Choroid plexus epithelial cell (primary cell): ENCODE measurements at regions not wholly inside any gene's neighbourhood (a gene's known extent, or its start where the extent isn't known, plus 50 kb on each side); places are given as distances from the start of the nearest gene placed in this dataset.
"Not testable (repeated sequence)": the region's sequence is repeated elsewhere in the genome, so short reads cannot be mapped to it uniquely, and the experiment has no call there.

Experiments
- DNase-seq: peaks from one replicate; pipeline ENCODE4 v3.0.0-alpha.2; 2010; ENCODE audit warnings: low read depth
- H3K4me3 ChIP-seq: 2 replicates; pipeline ENCODE4 v1.5.1; 2011; ENCODE audit warnings: low read depth, mild to moderate bottlenecking, control low read depth, low read length, moderate library complexity
- TF ChIP-seq, protein P1 (sequence below): conservative IDR thresholded peaks from 2 replicates; pipeline ENCODE4 v1.5.1; 2011; ENCODE audit warnings: low read depth, mild to moderate bottlenecking, control low read depth, inconsistent platforms, low read length, moderate library complexity

DNA sequence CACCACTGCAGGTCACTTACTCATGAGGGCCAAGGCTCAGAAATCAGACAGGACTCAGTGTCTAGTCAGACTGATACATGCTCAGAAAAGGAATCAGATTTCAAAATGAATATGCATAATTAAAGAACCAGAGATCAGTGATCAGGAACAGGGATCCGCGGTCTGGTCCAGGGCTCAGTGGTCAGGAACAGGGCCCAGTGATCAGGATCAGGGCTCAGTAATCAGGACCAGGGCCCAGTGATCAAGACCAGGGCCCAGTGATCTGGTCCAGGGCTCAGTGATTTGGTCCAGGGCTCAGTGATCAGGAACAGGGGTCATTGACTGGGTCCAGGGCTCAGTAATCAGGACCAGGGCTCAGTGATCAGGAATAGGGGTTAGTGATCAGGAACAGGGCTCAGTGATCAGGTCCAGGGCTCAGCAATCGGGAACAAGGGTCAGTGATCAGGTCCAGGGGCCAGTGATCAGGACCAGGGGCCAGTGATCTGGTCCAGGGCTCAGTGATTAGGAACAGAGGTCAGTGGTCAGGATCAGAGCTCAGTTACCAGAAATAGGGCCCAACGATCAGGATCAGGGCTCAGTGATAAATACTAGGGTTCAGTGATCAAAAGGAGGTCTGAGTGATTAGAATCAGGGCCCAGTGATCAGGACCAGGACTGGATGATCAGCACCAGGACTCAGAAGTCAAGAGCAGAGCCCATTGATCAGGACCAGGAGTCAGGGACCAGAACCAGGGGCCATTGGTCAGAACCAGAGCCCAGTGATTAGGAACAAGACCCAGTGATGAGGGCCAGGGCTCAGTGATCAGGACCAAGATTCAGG is 175.3 kb downstream of the TMEM121 start:
- no peak overlapping the region for H3K4me3 ChIP-seq
- DNase-seq = no peak
- TF ChIP-seq, protein P1, sequence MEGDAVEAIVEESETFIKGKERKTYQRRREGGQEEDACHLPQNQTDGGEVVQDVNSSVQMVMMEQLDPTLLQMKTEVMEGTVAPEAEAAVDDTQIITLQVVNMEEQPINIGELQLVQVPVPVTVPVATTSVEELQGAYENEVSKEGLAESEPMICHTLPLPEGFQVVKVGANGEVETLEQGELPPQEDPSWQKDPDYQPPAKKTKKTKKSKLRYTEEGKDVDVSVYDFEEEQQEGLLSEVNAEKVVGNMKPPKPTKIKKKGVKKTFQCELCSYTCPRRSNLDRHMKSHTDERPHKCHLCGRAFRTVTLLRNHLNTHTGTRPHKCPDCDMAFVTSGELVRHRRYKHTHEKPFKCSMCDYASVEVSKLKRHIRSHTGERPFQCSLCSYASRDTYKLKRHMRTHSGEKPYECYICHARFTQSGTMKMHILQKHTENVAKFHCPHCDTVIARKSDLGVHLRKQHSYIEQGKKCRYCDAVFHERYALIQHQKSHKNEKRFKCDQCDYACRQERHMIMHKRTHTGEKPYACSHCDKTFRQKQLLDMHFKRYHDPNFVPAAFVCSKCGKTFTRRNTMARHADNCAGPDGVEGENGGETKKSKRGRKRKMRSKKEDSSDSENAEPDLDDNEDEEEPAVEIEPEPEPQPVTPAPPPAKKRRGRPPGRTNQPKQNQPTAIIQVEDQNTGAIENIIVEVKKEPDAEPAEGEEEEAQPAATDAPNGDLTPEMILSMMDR = no peak

DNA sequence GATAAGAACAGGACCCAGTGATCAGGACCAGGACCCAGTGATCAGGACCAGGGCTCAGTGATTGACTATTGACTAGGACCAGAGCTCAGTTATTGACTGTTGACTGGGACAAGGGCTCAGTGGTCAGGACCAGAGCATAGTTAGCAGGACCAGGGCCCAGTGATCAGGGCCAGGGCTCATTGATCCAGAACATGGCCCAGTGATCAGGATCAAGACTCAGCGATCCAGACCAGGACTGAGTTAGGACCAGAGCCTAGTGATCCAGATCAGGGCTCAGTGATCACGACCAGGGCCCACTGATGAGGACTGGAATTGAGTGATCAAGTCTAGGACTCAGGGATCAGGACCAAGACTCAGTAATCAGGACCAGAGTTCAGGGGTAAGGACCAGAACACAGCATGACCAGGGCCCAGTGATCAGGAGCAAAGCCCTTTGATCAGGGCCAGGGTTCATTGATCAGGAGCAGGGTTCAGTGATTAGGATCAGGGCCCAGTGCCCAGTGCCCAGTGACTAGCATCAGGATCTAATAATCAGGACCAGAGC is 176.0 kb downstream of the TMEM121 start:
- DNase-seq = no peak
- TF ChIP-seq, protein P1 = no peak
- H3K4me3 ChIP-seq = no peak overlapping the region

DNA sequence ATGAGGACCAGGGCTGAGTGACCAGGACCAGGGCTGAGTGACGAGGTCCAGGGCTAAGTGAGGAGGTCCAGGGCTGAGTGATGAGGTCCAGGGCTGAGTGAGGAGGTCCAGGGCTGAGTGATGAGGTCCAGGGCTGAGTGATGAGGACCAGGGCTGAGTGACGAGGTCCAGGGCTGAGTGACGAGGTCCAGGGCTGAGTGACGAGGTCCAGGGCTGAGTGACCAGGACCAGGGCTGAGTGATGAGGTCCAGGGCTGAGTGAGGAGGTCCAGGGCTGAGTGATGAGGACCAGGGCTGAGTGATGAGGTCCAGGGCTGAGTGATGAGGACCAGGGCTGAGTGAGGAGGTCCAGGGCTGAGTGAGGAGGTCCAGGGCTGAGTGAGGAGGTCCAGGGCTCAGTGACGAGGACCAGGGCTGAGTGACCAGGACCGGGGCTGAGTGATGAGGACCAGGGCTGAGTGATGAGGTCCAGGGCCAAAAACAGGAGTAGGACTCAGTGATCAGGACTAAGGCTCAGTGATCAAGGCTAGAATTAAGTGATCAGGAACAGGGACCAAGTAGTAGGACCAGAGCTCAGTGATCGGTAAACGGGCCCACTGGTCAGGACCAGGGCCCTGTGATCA is 176.8 kb downstream of the TMEM121 start:
- H3K4me3 ChIP-seq, DNase-seq: not testable (repeated sequence)

DNA sequence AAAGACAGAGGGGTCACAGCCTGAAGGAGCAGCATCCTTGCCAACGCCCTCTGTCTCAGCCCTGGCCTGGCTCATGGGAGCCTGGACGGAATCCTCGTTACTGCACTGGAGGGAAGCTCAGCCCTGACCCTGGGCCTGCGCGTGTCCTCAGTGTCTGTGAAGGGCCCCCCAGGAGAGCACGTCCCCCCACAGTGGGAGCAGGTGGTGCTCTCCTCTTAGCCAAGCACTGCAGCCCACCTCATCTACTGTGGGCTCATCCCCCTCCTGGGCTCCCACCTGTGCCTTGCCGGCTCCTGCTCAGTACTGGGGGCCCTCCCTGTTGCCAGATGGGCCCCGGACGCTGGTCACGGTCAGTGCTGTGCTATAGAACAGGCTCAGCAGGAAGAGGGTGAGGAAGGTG is 177.7 kb downstream of the TMEM121 start:
- DNase-seq, H3K4me3 ChIP-seq: not testable (repeated sequence)

DNA sequence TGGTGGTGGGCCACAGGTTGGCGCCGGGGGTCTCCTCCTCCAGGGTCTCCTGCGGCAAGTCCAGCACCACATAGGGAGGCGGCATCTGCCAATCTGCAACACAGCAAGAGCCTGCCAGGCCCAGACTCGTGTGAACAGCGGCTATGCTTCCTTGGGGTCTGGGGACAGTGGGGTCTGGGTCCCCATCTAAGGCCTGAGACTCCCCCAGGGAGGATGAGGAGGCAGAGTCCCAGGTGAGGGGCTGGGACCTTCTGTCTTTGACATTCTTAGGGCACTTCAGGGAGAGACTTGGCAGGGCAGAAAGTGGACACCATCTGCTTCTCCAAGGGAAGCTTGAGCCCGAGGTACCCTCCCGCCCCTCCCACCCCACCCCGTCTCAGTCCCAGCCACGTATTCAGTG is 178.1 kb downstream of the TMEM121 start:
- H3K4me3 ChIP-seq, DNase-seq: not testable (repeated sequence)

DNA sequence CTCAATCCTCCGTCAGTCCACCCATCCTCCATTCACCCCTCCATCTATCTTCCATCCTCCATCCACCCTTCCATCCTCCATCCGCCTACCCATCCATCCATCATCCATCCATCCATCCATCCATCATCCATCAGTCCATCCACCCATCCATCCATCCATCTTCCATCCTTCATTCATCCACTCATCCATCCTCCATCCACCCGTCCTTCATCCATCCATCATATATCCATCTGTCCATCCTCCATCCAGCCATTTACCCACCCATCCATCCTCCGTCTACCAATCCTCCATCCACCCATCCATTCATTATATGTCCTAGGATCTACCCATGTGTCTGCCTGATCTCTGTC is 179.1 kb downstream of the TMEM121 start:
- H3K4me3 ChIP-seq, DNase-seq: not testable (repeated sequence)

DNA sequence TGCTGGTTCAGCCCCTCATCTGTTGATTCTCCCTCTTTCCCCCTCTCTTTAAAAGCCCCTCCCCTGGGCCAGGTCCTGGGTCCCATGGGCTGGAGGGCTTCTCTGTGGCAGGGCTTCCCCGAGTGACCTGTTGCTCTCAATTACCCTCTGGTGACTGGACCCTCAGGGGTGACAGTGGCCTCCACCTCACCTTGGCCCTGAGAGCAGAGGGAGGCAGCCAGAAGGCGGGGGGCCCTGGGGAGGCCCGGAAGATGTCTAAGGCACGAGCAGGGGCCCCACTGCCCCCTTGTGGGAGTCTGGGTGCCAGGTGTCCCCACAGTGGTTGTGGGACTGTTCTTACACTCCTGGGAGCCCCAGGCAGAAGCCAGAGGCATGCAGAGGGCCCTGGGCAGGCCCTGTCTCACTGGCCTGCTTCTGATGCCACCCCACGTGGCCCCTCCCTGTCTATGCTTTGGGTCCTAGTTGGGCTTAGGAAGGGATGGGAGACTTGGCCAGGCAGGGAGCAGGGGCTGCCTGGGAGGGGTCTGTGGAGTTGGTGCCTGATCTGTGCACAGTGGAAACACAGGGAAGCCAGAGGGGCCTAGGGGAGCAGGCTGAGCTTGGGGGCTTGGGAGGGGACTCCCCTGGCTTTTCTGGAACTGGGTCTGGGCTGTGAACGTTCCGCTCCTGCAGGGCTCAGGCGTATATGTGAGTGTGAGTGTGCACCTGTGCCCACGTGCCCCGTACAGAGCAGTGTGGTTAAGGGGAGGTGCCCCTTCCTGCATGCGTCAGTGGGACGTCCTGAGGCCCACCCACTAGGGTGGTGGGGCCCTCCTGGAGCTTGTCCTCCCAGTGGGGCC is 179.7 kb downstream of the TMEM121 start:
- H3K4me3 ChIP-seq, DNase-seq: not testable (repeated sequence)

DNA sequence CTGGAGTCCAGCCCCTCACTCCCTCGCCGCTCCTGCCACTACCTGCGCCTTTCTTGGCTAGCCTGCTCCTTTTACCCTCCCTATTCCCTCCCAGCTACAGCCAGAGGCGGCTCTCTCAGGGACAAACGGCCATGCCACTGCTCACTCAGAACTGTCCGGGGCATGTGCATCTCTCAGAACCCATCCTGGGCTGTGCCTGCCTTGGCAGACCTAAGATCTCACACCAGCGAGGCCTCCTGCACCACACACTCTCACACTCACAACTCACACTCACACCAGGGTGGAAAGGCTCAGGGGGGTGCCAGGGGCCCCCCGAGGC is 180.3 kb downstream of the TMEM121 start:
- H3K4me3 ChIP-seq, DNase-seq: not testable (repeated sequence)

DNA sequence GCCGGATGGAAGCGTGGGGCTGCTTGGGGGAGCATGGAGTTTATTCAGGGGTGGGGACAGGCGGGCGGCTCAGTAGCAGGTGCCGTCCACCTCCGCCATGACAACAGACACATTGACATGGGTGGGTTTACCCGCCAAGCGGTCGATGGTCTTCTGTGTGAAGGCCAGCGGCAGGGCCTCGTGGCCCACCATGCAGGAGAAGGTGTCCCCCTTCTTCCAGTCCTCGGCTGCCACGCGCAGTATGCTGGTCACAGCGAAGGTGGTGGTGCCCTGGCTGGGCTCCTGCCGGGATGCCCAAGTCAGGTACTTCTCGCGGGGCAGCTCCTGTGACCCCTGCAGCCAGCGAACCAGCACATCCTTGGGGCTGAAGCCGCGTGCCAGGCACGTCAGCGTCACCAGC is 180.7 kb downstream of the TMEM121 start:
- DNase-seq, H3K4me3 ChIP-seq: not testable (repeated sequence)

DNA sequence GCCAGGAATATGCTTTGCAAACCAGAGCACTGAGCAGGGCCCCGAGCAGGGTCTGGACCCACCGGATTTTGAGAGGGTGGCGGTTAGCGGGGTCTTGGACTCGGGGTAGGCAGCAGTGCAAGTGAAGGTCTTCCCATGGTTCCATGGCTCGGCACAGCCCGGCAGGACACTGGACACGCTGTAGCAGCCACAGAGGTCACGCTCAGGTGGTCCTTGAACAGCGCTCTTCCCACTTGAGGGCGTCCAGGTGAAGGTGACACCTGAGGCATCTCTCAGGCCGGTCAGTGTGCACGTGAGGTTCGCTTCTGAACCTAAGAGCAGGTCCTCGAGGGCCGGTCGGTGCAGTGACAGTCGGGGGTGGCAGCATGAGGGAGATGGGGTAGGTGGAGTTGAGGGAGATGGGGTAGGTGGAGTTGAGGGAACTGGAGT is 181.4 kb downstream of the TMEM121 start:
- DNase-seq, H3K4me3 ChIP-seq: not testable (repeated sequence)

DNA sequence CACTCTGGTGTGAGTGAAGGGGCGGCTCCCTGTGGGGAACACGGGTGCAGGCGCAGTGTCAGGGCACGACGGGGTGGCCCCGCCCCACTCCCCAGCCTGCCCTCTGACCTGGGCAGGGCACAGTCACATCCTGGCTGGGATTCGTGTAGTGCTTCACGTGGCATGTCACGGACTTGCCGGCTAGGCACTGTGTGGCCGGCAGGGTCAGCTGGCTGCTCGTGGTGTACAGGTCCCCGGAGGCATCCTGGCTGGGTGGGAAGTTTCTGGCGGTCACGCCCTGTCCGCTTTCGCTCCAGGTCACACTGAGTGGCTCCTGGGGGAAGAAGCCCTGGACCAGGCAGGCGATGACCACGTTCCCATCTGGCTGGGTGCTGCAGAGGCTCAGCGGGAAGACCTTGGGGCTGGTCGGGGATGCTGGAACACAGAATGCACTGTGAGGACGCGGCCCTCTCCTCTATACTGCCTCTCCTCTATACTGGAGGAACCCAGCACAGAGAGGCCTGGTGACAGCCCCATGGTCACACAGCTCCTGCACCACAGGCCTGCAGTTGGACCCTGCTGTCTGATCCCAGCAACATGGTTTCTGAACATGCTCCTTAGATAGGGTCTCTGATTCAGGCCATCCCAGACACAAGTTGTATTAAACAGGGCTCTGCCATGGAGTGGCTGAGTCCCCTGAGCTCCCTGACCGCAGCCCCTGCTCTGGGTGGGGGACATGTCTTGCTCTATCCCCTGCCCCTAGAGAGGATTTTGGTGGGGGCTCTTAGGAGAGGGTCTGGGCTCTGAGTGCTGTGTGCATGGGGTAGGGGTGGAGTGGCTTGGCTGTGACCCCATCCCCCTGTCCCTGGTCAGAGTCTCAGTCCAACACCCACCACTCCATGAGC is 182.1 kb downstream of the TMEM121 start:
- DNase-seq, H3K4me3 ChIP-seq: not testable (repeated sequence)
